ENCODE measurements at regions not wholly inside any gene's neighbourhood (a gene's known extent, or its start where the extent isn't known, plus 50 kb on each side); places are given as distances from the start of the nearest gene placed in this dataset.

DNA sequence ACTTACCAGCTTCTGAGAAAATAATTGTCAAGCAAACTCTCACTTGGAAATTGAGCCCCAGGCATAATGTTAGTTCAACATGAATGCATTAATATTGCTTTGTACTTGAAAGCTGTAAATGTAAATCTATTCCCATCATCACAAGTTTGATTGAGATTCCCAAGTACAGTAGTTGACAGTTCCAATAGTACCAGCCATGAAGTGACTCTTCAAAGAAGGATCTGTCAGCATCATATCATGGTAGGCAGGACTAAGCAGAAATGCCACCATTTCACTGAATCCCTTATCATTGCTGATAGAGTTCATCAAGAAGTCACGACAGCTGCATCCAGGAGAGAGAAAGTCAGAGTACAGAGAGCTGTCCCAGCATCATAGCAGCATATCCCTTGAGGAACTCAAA lies 348.7 kb downstream of the OMA1 start:
- Histone ChIP-seq H2AFZ (ENCODE audit: low read length) (no peak overlapping the region), H3K9ac (ENCODE audit: low read length) (no peak overlapping the region), H3K27ac (ENCODE audit: low read length) (no peak overlapping the region), H3K9me2 (replicated peaks; ENCODE audit: low read length) (no peaks in the 10 kb centered on the region), H3K79me2 (ENCODE audit: low read length) (no peaks in the 10 kb centered on the region), H3K27me3 (ENCODE audit: low read length) (no peaks in the 10 kb centered on the region), H3K4me1 (ENCODE audit: insufficient read depth, low read length) (no peaks in the 10 kb centered on the region), H3F3A (ENCODE audit: low read length, unreplicated experiment) (no peaks in the 10 kb centered on the region), H3K36me3 (ENCODE audit: low read depth, low read length) (no peaks in the 10 kb centered on the region), H3K4me3 (ENCODE audit: low read length) (no peak overlapping the region), H3K4me2 (ENCODE audit: low read length) (no peak overlapping the region), H4K20me1 (ENCODE audit: low read length) (no peaks in the 10 kb centered on the region), H3K9me3 (ENCODE audit: low read length) (no peaks in the 10 kb centered on the region)
- POLR2A ChIA-PET (ENCODE audit: unreplicated experiment): no interaction called here
- TF ChIP-seq EZH2phosphoT487 (IDR thresholded peaks at IDR 0.05; ENCODE audit: borderline replicate concordance, low read length) (no peak), CTCF (conservative IDR thresholded peaks at IDR 0.05; ENCODE audit: low read depth, low read length) (no peak), EZH2 (IDR thresholded peaks at IDR 0.05; ENCODE audit: low read length, unreplicated experiment) (no peak)
- no peak for ATAC-seq
- CTCF ChIA-PET: no interaction called here
- no TSS peak for BruUV-seq (replicated peaks)
- DNase-seq: no peak
- intact Hi-C loops (cut with micrococcal nuclease): no loop called here

DNA sequence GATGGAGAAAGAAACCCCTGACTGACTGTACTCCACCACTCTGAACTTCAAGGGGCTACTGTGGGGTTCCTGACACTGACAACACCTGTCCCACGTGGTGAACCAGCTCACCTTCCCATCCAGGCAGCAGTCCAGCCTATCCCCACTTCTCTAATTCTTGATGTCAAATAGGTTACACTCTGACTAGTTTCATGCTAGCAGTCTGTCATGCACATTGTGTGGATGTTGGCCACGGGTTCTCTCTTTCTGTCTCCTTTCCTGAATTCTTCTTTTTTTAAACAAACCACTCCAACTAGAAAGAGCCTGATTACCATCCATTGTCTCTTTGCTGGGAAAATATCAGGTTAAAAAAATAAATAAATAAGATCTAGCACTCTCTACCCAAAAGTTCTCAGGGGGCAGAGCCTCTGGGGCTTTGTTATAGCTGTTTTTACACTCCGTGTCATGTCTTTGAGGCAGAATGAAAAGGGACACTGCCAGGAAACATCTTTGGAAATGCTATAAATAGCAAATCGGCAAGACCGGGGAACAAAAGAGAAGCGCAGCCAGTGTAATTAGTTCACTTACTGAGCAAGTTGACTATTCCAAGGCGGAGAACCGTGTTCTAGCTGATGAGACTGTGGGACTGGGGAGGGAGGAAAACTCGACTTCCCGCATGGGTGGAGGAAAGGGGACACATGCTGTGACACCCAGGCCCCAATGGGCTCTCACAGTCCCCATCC lies 356.1 kb downstream of the OMA1 start:
- H3K27me3 ChIP-seq (ENCODE audit: low read length): no peaks in the 10 kb centered on the region
- TF ChIP-seq EZH2phosphoT487 (IDR thresholded peaks at IDR 0.05; ENCODE audit: borderline replicate concordance, low read length) (no peak), CTCF (conservative IDR thresholded peaks at IDR 0.05; ENCODE audit: low read depth, low read length) (no peak), EZH2 (IDR thresholded peaks at IDR 0.05; ENCODE audit: low read length, unreplicated experiment) (no peak)
- no peaks in the 10 kb centered on the region for H3K9me2 ChIP-seq (replicated peaks; ENCODE audit: low read length)
- H3K4me3 ChIP-seq (ENCODE audit: low read length): no peak overlapping the region
- no peak for ATAC-seq
- H3K27ac ChIP-seq (ENCODE audit: low read length): no peak overlapping the region
- H3K4me1 ChIP-seq (ENCODE audit: insufficient read depth, low read length): no peaks in the 10 kb centered on the region
- no peaks in the 10 kb centered on the region for H3K79me2 ChIP-seq (ENCODE audit: low read length)
- POLR2A ChIA-PET (ENCODE audit: unreplicated experiment): no interaction called here
- no peak overlapping the region for H3K4me2 ChIP-seq (ENCODE audit: low read length)
- no peak overlapping the region for H3K9ac ChIP-seq (ENCODE audit: low read length)
- no TSS peak for BruUV-seq (replicated peaks)
- CTCF ChIA-PET: no interaction called here
- no peak overlapping the region for H2AFZ ChIP-seq (ENCODE audit: low read length)
- no peaks in the 10 kb centered on the region for H4K20me1 ChIP-seq (ENCODE audit: low read length)
- intact Hi-C loops (cut with micrococcal nuclease): no loop called here
- no peaks in the 10 kb centered on the region for H3K9me3 ChIP-seq (ENCODE audit: low read length)
- no peak for DNase-seq
- H3F3A ChIP-seq (ENCODE audit: low read length, unreplicated experiment): no peaks in the 10 kb centered on the region
- H3K36me3 ChIP-seq (ENCODE audit: low read depth, low read length): no peaks in the 10 kb centered on the region

DNA sequence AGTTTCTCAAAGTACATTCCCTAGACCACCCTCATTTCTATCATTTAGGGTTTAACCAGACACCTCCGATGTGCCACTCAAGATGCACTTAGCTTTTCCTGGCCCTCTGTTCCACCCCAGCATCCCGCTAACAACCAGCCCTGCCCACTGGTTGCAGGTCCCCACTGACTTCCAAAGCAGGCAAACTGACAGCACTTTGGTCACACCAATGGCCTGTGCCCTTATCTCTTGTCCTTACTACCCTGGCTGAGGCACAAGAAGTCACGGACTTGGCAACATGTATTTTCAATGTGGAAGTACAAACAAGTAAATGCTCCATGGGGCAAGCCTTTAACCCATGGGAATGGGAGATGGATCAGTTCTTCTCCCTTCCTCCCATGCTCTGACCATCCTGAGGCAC lies 357.1 kb downstream of the OMA1 start:
- Histone ChIP-seq H3K9me3 (ENCODE audit: low read length) (0 out of 2 replicates have a peak, but pooled peaks cover 3% of the 10 kb centered on the region), H3K36me3 (ENCODE audit: low read depth, low read length) (no peaks in the 10 kb centered on the region), H2AFZ (ENCODE audit: low read length) (no peak overlapping the region), H3K27ac (ENCODE audit: low read length) (no peak overlapping the region), H3K27me3 (ENCODE audit: low read length) (no peaks in the 10 kb centered on the region), H3K9ac (ENCODE audit: low read length) (no peak overlapping the region), H3K4me2 (ENCODE audit: low read length) (no peak overlapping the region), H3K79me2 (ENCODE audit: low read length) (no peaks in the 10 kb centered on the region), H4K20me1 (ENCODE audit: low read length) (no peaks in the 10 kb centered on the region), H3F3A (ENCODE audit: low read length, unreplicated experiment) (no peaks in the 10 kb centered on the region), H3K4me1 (ENCODE audit: insufficient read depth, low read length) (no peaks in the 10 kb centered on the region), H3K4me3 (ENCODE audit: low read length) (no peak overlapping the region), H3K9me2 (replicated peaks; ENCODE audit: low read length) (no peaks in the 10 kb centered on the region)
- ChIA-PET CTCF (no interaction called here), POLR2A (ENCODE audit: unreplicated experiment) (no interaction called here)
- intact Hi-C loops (cut with micrococcal nuclease): no loop called here
- no peak for ATAC-seq
- BruUV-seq (replicated peaks): no TSS peak
- no peak for TF ChIP-seq EZH2 (IDR thresholded peaks at IDR 0.05; ENCODE audit: low read length, unreplicated experiment)
- TF ChIP-seq EZH2phosphoT487 (IDR thresholded peaks at IDR 0.05; ENCODE audit: borderline replicate concordance, low read length): no peak
- TF ChIP-seq CTCF (conservative IDR thresholded peaks at IDR 0.05; ENCODE audit: low read depth, low read length): no peak
- DNase-seq: no peak

Data from PC-3 (cell line).